Gastroesophageal sphincter (tissue), 4 donors: ENCODE measurements at regions not wholly inside any gene's neighbourhood (a gene's known extent, or its start where the extent isn't known, plus 50 kb on each side); places are given as distances from the start of the nearest gene placed in this dataset.

Source experiments
- ATAC-seq: fragments of 150-250 bp; one replicate; pipeline ENCODE4 v1.9.1; 2016; ENCODE audit warnings: mild to moderate bottlenecking, moderate library complexity
- H3K27ac ChIP-seq, 4 donors: fragments of 200-600 bp; sonication (generic) in 3 of 4; 1 replicate in 3 of 4; 2 replicates in 1 of 4; pipeline ENCODE4 v1.5.1; 2016 to 2019
- H3K27me3 ChIP-seq: fragments of 200-600 bp; sonication (generic); one replicate; pipeline ENCODE4 v1.5.1; 2019
- H3K36me3 ChIP-seq, 2 donors: fragments of 200-600 bp; sonication (generic); one replicate each; pipeline ENCODE4 v1.5.1; 2019; ENCODE audit warnings: control low read depth in 1 of 2
- H3K4me1 ChIP-seq, 3 donors: fragments of 200-600 bp; sonication (generic); 1 replicate in 2 of 3; 2 replicates in 1 of 3; pipeline ENCODE4 v1.5.1; 2016 to 2019; ENCODE audit warnings: control low read depth in 2 of 3
- H3K4me3 ChIP-seq, 2 donors: fragments of 200-600 bp; sonication (generic); one replicate each; pipeline ENCODE4 v1.5.1; 2019; ENCODE audit warnings: mild to moderate bottlenecking in 1 of 2, moderate library complexity in 1 of 2
- H3K9me3 ChIP-seq, 3 donors: fragments of 200-600 bp; sonication (generic); one replicate each; pipeline ENCODE4 v1.5.1; 2017 to 2019; ENCODE audit warnings: control low read depth in 2 of 3
- CTCF ChIP-seq, 4 experiments: fragments of 200-600 bp in 2 of 4; fragments of 450-650 bp in 2 of 4; sonication (generic) in 1 of 4; IDR thresholded peaks; one replicate each; pipeline ENCODE4 v1.5.1; 2017 to 2019; ENCODE audit warnings: antibody characterized with exemption in 4 of 4, mild to moderate bottlenecking in 2 of 4, moderate library complexity in 2 of 4
- EP300 ChIP-seq: sonication (generic); formaldehyde crosslinking; IDR thresholded peaks from one replicate; pipeline ENCODE4 v1.6.1; 2017; ENCODE audit warnings: antibody characterized with exemption, mild to moderate bottlenecking
- POLR2A ChIP-seq, 2 donors: fragments of 450-650 bp; IDR thresholded peaks; one replicate each; pipeline ENCODE4 v1.6.1; 2017; ENCODE audit warnings: antibody characterized with exemption in 2 of 2, mild to moderate bottlenecking in 2 of 2, moderate library complexity in 1 of 2
- POLR2AphosphoS5 ChIP-seq: sonication (generic); formaldehyde crosslinking; IDR thresholded peaks from one replicate; pipeline ENCODE4 v1.6.1; 2017; ENCODE audit warnings: antibody characterized with exemption
- WGBS, 2 donors: methylation state at CpG; one replicate each; pipeline ENCODE4 v1.1.5; 2018; ENCODE audit warnings: low coverage in 1 of 2; 5-methylcytosine and 5-hydroxymethylcytosine counted together

- no peak for ATAC-seq
- no peak for TF ChIP-seq POLR2AphosphoS5
- TF ChIP-seq CTCF (IDR thresholded peaks at IDR 0.05): no peak
- no peak for TF ChIP-seq EP300
- no peak for TF ChIP-seq POLR2A (IDR thresholded peaks at IDR 0.05)
- H3K9me3 ChIP-seq: no peaks in the 10 kb centered on the region
Measured at GRCh38 chr5:166507810-166508425, 1783.5 kb upstream of the WWC1 start.

GRCh38 chr5:166509085-166509484 lies 1782.4 kb upstream of the WWC1 start:
- Histone ChIP-seq H3K27me3 (no peaks in the 10 kb centered on the region), H3K4me1 (no peaks in the 10 kb centered on the region), H3K36me3 (no peaks in the 10 kb centered on the region), H3K4me3 (no peak overlapping the region), H3K27ac (no peak overlapping the region), H3K9me3 (no peaks in the 10 kb centered on the region)
- ATAC-seq: no peak
- WGBS, 2 donors: 54 to 83% methylated on average over 1 to 3 of the region's 3 CpGs
- TF ChIP-seq POLR2AphosphoS5 (no peak), CTCF (IDR thresholded peaks at IDR 0.05) (no peak), POLR2A (IDR thresholded peaks at IDR 0.05) (no peak), EP300 (no peak)

More at GRCh38 chr5:166507810-166508425, 1783.5 kb upstream of the WWC1 start:
- Histone ChIP-seq H3K27ac (no peak overlapping the region), H3K27me3 (no peaks in the 10 kb centered on the region), H3K36me3 (no peaks in the 10 kb centered on the region), H3K4me1 (no peaks in the 10 kb centered on the region), H3K4me3 (no peak overlapping the region)
- WGBS, 2 donors: 61 to 100% methylated on average over 2 of the region's 2 CpGs

- no peak overlapping the region for H3K4me3 ChIP-seq
- no peaks in the 10 kb centered on the region for H3K27me3 ChIP-seq
- H3K9me3 ChIP-seq: no peaks in the 10 kb centered on the region
- no peak for TF ChIP-seq POLR2A (IDR thresholded peaks at IDR 0.05)
- TF ChIP-seq CTCF (IDR thresholded peaks at IDR 0.05): no peak
- TF ChIP-seq POLR2AphosphoS5: no peak
- no peak for TF ChIP-seq EP300
- no peak for ATAC-seq
- H3K27ac ChIP-seq: no peak overlapping the region
- no peaks in the 10 kb centered on the region for H3K4me1 ChIP-seq
- H3K36me3 ChIP-seq: no peaks in the 10 kb centered on the region
- 76% methylated on average over 4 of the region's 5 CpGs; no CpG with 5 or more reads in 1 of the 2 donors for WGBS, 2 donors
Measured at GRCh38 chr5:166517976-166518375, 1773.5 kb upstream of the WWC1 start.

- 71 to 84% methylated on average over 2 of the region's 2 CpGs for WGBS, 2 donors
- H3K4me3 ChIP-seq: no peak overlapping the region
- TF ChIP-seq EP300 (no peak), POLR2AphosphoS5 (no peak), POLR2A (IDR thresholded peaks at IDR 0.05) (no peak), CTCF (IDR thresholded peaks at IDR 0.05) (no peak)
- H3K9me3 ChIP-seq: no peaks in the 10 kb centered on the region
- no peak overlapping the region for H3K27ac ChIP-seq
- H3K27me3 ChIP-seq: no peaks in the 10 kb centered on the region
- H3K4me1 ChIP-seq: no peaks in the 10 kb centered on the region
- no peaks in the 10 kb centered on the region for H3K36me3 ChIP-seq
- ATAC-seq: no peak
Measured at GRCh38 chr5:166523206-166523605, 1768.2 kb upstream of the WWC1 start.

- 42% methylated on average over 2 of the region's 2 CpGs for WGBS, 2 donors
- no peaks in the 10 kb centered on the region for H3K36me3 ChIP-seq
- H3K4me3 ChIP-seq: no peak overlapping the region
- H3K4me1 ChIP-seq: no peaks in the 10 kb centered on the region
- H3K27me3 ChIP-seq: no peaks in the 10 kb centered on the region
- ATAC-seq: no peak
- no peak overlapping the region for H3K27ac ChIP-seq
- no peaks in the 10 kb centered on the region for H3K9me3 ChIP-seq
- no peak for TF ChIP-seq POLR2A (IDR thresholded peaks at IDR 0.05)
- no peak for TF ChIP-seq CTCF (IDR thresholded peaks at IDR 0.05)
- TF ChIP-seq POLR2AphosphoS5: no peak
- no peak for TF ChIP-seq EP300
Measured at GRCh38 chr5:166529200-166529599, 1762.2 kb upstream of the WWC1 start.
